GM12878 (cell line): ENCODE measurements at regions not wholly inside any gene's neighbourhood (a gene's known extent, or its start where the extent isn't known, plus 50 kb on each side); places are given as distances from the start of the nearest gene placed in this dataset.

Source experiments
- ATF7 ChIP-seq: fragments of 450-650 bp; IDR thresholded peaks from 2 replicates; pipeline ENCODE4 v1.6.1; 2016; ENCODE audit warnings: low read depth, mild to moderate bottlenecking
- CREB1 ChIP-seq: IDR thresholded peaks from 2 replicates; pipeline ENCODE4 v1.6.1; 2012; ENCODE audit warnings: low read depth, mild to moderate bottlenecking, inconsistent platforms
- NFIC ChIP-seq: IDR thresholded peaks from 2 replicates; pipeline ENCODE4 v1.6.1; 2012; ENCODE audit warnings: low read depth, mild to moderate bottlenecking, inconsistent platforms, low read length, moderate library complexity
- SUZ12 ChIP-seq: fragments of 200-600 bp; sonication (generic); IDR thresholded peaks from one replicate; pipeline ENCODE4 v1.6.1; 2018; ENCODE audit warnings: antibody characterized with exemption, mild to moderate bottlenecking; ENCODE audit not compliant: unreplicated experiment
- TAF1 ChIP-seq: IDR thresholded peaks from 2 replicates; pipeline ENCODE4 v1.6.1; 2011; ENCODE audit warnings: mild to moderate bottlenecking, low read depth, low read length, borderline replicate concordance
- TCF3 ChIP-seq: IDR thresholded peaks from 2 replicates; pipeline ENCODE4 v1.6.1; 2012; ENCODE audit warnings: low read depth, mild to moderate bottlenecking, low read length, borderline replicate concordance; ENCODE audit not compliant: insufficient read depth
- TCF7 ChIP-seq: IDR thresholded peaks from 2 replicates; pipeline ENCODE4 v1.6.1; 2014; ENCODE audit warnings: antibody characterized with exemption, borderline replicate concordance
- TF ChIP-seq, protein P1 (sequence below), 3 experiments: IDR thresholded peaks in 2 of 3; conservative IDR thresholded peaks in 1 of 3; 2 replicates each; pipeline ENCODE4 v1.5.1; 2011; ENCODE audit warnings: low read depth in 3 of 3, low read length in 3 of 3, mild to moderate bottlenecking in 3 of 3, control low read depth in 2 of 3, moderate library complexity in 2 of 3, inconsistent platforms in 1 of 3, mixed read lengths in 1 of 3; ENCODE audit not compliant: control insufficient read depth in 2 of 3, insufficient read depth in 1 of 3; ENCODE audit errors: extremely low read depth in 1 of 3
- TF ChIP-seq, protein P2 (sequence below): fragments of 450-650 bp; IDR thresholded peaks from 2 replicates; pipeline ENCODE4 v1.6.1; 2016; ENCODE audit warnings: mild to moderate bottlenecking

DNA sequence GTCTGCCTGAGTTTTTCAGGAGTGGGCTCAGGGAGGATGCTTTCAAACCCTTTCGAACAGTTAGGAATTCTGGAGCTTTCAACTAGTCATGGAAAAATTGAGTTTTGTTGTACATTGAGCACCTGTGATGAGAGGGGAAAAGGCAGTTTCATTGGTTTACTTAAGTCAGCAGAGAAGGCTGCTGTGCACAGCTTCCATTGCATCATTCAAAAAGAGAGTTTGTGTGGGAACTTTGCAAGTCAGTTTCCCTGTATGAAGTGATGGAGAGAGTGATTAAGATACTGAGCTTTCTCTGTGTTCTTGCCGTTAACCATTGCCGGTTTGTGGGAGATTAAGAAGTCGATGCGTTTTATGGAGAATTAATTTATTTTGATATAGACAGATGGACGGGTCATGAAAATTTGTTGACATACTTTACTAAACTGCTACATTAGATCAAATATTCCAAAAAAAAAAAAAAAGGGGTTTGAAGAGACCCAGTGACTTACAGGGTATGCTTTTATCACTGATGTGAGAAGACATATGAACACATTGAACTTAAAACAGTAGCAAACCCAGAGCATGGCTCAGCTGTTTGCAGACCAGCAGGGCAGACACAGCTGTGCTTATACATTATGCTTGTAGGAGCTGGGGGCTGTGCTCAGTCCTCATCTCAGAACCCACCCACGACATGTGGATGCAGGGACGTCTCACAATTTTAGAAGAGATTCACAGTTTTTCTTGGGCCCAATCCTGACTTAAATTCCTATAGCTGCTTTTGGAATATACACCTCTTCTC is 234.1 kb downstream of the SOX4 start:
- TF ChIP-seq, protein P1, sequence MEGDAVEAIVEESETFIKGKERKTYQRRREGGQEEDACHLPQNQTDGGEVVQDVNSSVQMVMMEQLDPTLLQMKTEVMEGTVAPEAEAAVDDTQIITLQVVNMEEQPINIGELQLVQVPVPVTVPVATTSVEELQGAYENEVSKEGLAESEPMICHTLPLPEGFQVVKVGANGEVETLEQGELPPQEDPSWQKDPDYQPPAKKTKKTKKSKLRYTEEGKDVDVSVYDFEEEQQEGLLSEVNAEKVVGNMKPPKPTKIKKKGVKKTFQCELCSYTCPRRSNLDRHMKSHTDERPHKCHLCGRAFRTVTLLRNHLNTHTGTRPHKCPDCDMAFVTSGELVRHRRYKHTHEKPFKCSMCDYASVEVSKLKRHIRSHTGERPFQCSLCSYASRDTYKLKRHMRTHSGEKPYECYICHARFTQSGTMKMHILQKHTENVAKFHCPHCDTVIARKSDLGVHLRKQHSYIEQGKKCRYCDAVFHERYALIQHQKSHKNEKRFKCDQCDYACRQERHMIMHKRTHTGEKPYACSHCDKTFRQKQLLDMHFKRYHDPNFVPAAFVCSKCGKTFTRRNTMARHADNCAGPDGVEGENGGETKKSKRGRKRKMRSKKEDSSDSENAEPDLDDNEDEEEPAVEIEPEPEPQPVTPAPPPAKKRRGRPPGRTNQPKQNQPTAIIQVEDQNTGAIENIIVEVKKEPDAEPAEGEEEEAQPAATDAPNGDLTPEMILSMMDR (IDR thresholded peaks at IDR 0.05 in 2 of 3, conservative IDR thresholded peaks at IDR 0.05 in 1 of 3; ENCODE audit: control insufficient read depth in 2 of 3, extremely low read depth in 1 of 3, insufficient read depth in 1 of 3, low read depth in 3 of 3, low read length in 3 of 3) = no peak
- TF ChIP-seq SUZ12 (no peak), CREB1 (no peak), ATF7 (no peak), TAF1 (no peak), TCF3 (no peak), TCF7 (no peak), NFIC (no peak)
- TF ChIP-seq, protein P2, sequence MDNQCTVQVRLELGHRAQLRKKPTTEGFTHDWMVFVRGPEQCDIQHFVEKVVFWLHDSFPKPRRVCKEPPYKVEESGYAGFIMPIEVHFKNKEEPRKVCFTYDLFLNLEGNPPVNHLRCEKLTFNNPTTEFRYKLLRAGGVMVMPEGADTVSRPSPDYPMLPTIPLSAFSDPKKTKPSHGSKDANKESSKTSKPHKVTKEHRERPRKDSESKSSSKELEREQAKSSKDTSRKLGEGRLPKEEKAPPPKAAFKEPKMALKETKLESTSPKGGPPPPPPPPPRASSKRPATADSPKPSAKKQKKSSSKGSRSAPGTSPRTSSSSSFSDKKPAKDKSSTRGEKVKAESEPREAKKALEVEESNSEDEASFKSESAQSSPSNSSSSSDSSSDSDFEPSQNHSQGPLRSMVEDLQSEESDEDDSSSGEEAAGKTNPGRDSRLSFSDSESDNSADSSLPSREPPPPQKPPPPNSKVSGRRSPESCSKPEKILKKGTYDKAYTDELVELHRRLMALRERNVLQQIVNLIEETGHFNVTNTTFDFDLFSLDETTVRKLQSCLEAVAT = no peak
